Activated T-helper 2 cell treated with anti-CD3 and anti-CD28 coated beads, Interferon-gamma antibody, Interleukin-2, Interleukin-4, amounts not matched to agents 10 μg/mL and 5 μg/mL and 100 μg/mL, durations not matched to agents 14 hours and 24 hours and 36 hours (primary cell): ENCODE measurements at regions not wholly inside any gene's neighbourhood (a gene's known extent, or its start where the extent isn't known, plus 50 kb on each side); places are given as distances from the start of the nearest gene placed in this dataset.
A peak's percentile ranks its signal among the peaks of the same experiment; 100 is the strongest.
"Not testable (repeated sequence)": the region's sequence is repeated elsewhere in the genome, so short reads cannot be mapped to it uniquely, and the experiment has no call there.

Experiments used
- DNase-seq: peaks from one replicate; pipeline ENCODE4 v3.0.0; 2021; ENCODE audit warnings: low spot score
- H3K27ac Mint-ChIP-seq: one replicate; pipeline ENCODE4 v1.8.0; 2021; ENCODE audit warnings: mixed read lengths
- H3K27me3 Mint-ChIP-seq: one replicate; pipeline ENCODE4 v1.8.0; 2021; ENCODE audit warnings: low read depth, mixed read lengths
- H3K36me3 Mint-ChIP-seq: one replicate; pipeline ENCODE4 v1.8.0; 2021; ENCODE audit warnings: low read depth, mixed read lengths
- H3K4me1 Mint-ChIP-seq: one replicate; pipeline ENCODE4 v1.8.0; 2021; ENCODE audit warnings: low read depth, mixed read lengths
- H3K4me3 Mint-ChIP-seq: one replicate; pipeline ENCODE4 v1.8.0; 2021; ENCODE audit warnings: low read depth, mild to moderate bottlenecking, moderate library complexity, mixed read lengths
- H3K9me3 Mint-ChIP-seq: one replicate; pipeline ENCODE4 v1.8.0; 2021; ENCODE audit warnings: mixed read lengths
- intact Hi-C: fragments of 100-400 bp; cut with micrococcal nuclease; formaldehyde crosslinking; loops from one replicate; pipeline ENCODE4 v1.15.1; 2023

- H3K4me1 Mint-ChIP-seq, DNase-seq, H3K27me3 Mint-ChIP-seq, H3K36me3 Mint-ChIP-seq, H3K9me3 Mint-ChIP-seq, intact Hi-C loops: not testable (repeated sequence)
- peak overlapping the region; percentile 33 for H3K27ac Mint-ChIP-seq
- peak overlapping the region; percentile 37 for H3K4me3 Mint-ChIP-seq
Observed at GRCh38 chr1:146375108-146375507, 146.3 kb upstream of the NOTCH2NLA start.

- Mint-ChIP-seq H3K4me3 (peak overlapping the region; percentile 83), H3K27ac (peak overlapping the region; percentile 76)
- DNase-seq: peak; percentile 32
- H3K9me3 Mint-ChIP-seq, intact Hi-C loops, H3K36me3 Mint-ChIP-seq, H3K4me1 Mint-ChIP-seq, H3K27me3 Mint-ChIP-seq: not testable (repeated sequence)
Observed at GRCh38 chr1:146369940-146370339, 141.1 kb upstream of the NOTCH2NLA start.

GRCh38 chr1:146355373-146355772 lies 126.6 kb upstream of the NOTCH2NLA start:
- H3K4me1 Mint-ChIP-seq, DNase-seq, H3K4me3 Mint-ChIP-seq, H3K27me3 Mint-ChIP-seq, H3K9me3 Mint-ChIP-seq, H3K36me3 Mint-ChIP-seq, intact Hi-C loops, H3K27ac Mint-ChIP-seq: not testable (repeated sequence)

GRCh38 chr1:146326863-146327262 lies 98.0 kb upstream of the NOTCH2NLA start:
- H3K27me3 Mint-ChIP-seq, H3K9me3 Mint-ChIP-seq, intact Hi-C loops, H3K4me3 Mint-ChIP-seq, H3K4me1 Mint-ChIP-seq, H3K27ac Mint-ChIP-seq, DNase-seq, H3K36me3 Mint-ChIP-seq: not testable (repeated sequence)

- H3K36me3 Mint-ChIP-seq, H3K4me1 Mint-ChIP-seq, DNase-seq, H3K9me3 Mint-ChIP-seq, H3K4me3 Mint-ChIP-seq, intact Hi-C loops, H3K27ac Mint-ChIP-seq, H3K27me3 Mint-ChIP-seq: not testable (repeated sequence)
Observed at GRCh38 chr1:146324463-146324862, 95.6 kb upstream of the NOTCH2NLA start.

- H3K9me3 Mint-ChIP-seq, DNase-seq, intact Hi-C loops: not testable (repeated sequence)
Observed at GRCh38 chr1:146323302-146323701, 94.5 kb upstream of the NOTCH2NLA start.

GRCh38 chr1:146322893-146323292 lies 94.1 kb upstream of the NOTCH2NLA start:
- DNase-seq, H3K27me3 Mint-ChIP-seq, H3K4me1 Mint-ChIP-seq, H3K36me3 Mint-ChIP-seq, H3K9me3 Mint-ChIP-seq, intact Hi-C loops, H3K4me3 Mint-ChIP-seq, H3K27ac Mint-ChIP-seq: not testable (repeated sequence)

More at GRCh38 chr1:146323302-146323701, 94.5 kb upstream of the NOTCH2NLA start:
- H3K27ac Mint-ChIP-seq, H3K36me3 Mint-ChIP-seq, H3K4me1 Mint-ChIP-seq, H3K4me3 Mint-ChIP-seq, H3K27me3 Mint-ChIP-seq: not testable (repeated sequence)

- H3K4me1 Mint-ChIP-seq, H3K4me3 Mint-ChIP-seq, H3K9me3 Mint-ChIP-seq, DNase-seq, H3K27ac Mint-ChIP-seq, intact Hi-C loops, H3K27me3 Mint-ChIP-seq, H3K36me3 Mint-ChIP-seq: not testable (repeated sequence)
Observed at GRCh38 chr1:146318715-146319114, 89.9 kb upstream of the NOTCH2NLA start.

GRCh38 chr1:146317785-146318184 lies 89.0 kb upstream of the NOTCH2NLA start:
- H3K27me3 Mint-ChIP-seq, DNase-seq, H3K4me3 Mint-ChIP-seq, H3K9me3 Mint-ChIP-seq, H3K27ac Mint-ChIP-seq, H3K4me1 Mint-ChIP-seq, intact Hi-C loops, H3K36me3 Mint-ChIP-seq: not testable (repeated sequence)

- intact Hi-C loops, H3K4me3 Mint-ChIP-seq, H3K27me3 Mint-ChIP-seq, DNase-seq, H3K27ac Mint-ChIP-seq, H3K36me3 Mint-ChIP-seq, H3K9me3 Mint-ChIP-seq, H3K4me1 Mint-ChIP-seq: not testable (repeated sequence)
Observed at GRCh38 chr1:146314449-146315246, 85.8 kb upstream of the NOTCH2NLA start.

GRCh38 chr1:146310579-146310978 lies 81.8 kb upstream of the NOTCH2NLA start:
- DNase-seq, H3K27me3 Mint-ChIP-seq, H3K36me3 Mint-ChIP-seq, intact Hi-C loops, H3K9me3 Mint-ChIP-seq, H3K4me3 Mint-ChIP-seq, H3K4me1 Mint-ChIP-seq, H3K27ac Mint-ChIP-seq: not testable (repeated sequence)

- DNase-seq, H3K27me3 Mint-ChIP-seq, H3K4me3 Mint-ChIP-seq, H3K9me3 Mint-ChIP-seq, intact Hi-C loops, H3K27ac Mint-ChIP-seq, H3K4me1 Mint-ChIP-seq, H3K36me3 Mint-ChIP-seq: not testable (repeated sequence)
Observed at GRCh38 chr1:146309427-146309826, 80.6 kb upstream of the NOTCH2NLA start.

GRCh38 chr1:146308892-146309291 lies 80.1 kb upstream of the NOTCH2NLA start:
- H3K9me3 Mint-ChIP-seq, H3K36me3 Mint-ChIP-seq, H3K27me3 Mint-ChIP-seq, DNase-seq, intact Hi-C loops, H3K27ac Mint-ChIP-seq, H3K4me3 Mint-ChIP-seq, H3K4me1 Mint-ChIP-seq: not testable (repeated sequence)

GRCh38 chr1:146308152-146308551 lies 79.3 kb upstream of the NOTCH2NLA start:
- intact Hi-C loops, H3K36me3 Mint-ChIP-seq, H3K4me1 Mint-ChIP-seq, H3K4me3 Mint-ChIP-seq, H3K9me3 Mint-ChIP-seq, H3K27ac Mint-ChIP-seq, DNase-seq, H3K27me3 Mint-ChIP-seq: not testable (repeated sequence)
